ENCODE measurements at regions not wholly inside any gene's neighbourhood (a gene's known extent, or its start where the extent isn't known, plus 50 kb on each side); places are given as distances from the start of the nearest gene placed in this dataset.

GRCh38 chr7:34327681-34328080, 330.3 kb upstream of the NPSR1 start (continued):
- TF ChIP-seq PRDM15 (CRISPR knock-in tag; IDR thresholded peaks at IDR 0.05) (no peak), ZNF121 (CRISPR knock-in tag; IDR thresholded peaks at IDR 0.05) (no peak), TEAD4 (CRISPR knock-in tag; IDR thresholded peaks at IDR 0.05) (no peak), ARID4B (CRISPR knock-in tag; IDR thresholded peaks at IDR 0.05; ENCODE audit: borderline replicate concordance) (no peak), OVOL2 (CRISPR knock-in tag; IDR thresholded peaks at IDR 0.05; ENCODE audit: borderline replicate concordance) (no peak), IRF2 (CRISPR knock-in tag; IDR thresholded peaks at IDR 0.05; ENCODE audit: borderline replicate concordance, low read depth) (no peak), ZNF396 (CRISPR knock-in tag; IDR thresholded peaks at IDR 0.05; ENCODE audit: borderline replicate concordance) (no peak), ELF4 (CRISPR knock-in tag; IDR thresholded peaks at IDR 0.05; ENCODE audit: low read depth) (no peak)

- peaks cover 13% of the 10 kb centered on the region for H3K4me1 Mint-ChIP-seq
- H3K27ac Mint-ChIP-seq = no peak overlapping the region
- TF ChIP-seq ATF1 (CRISPR knock-in tag; IDR thresholded peaks at IDR 0.05) = no peak
- no peak for TF ChIP-seq CREM (CRISPR knock-in tag; IDR thresholded peaks at IDR 0.05)
- no peak for TF ChIP-seq FOXJ3 (CRISPR knock-in tag; IDR thresholded peaks at IDR 0.05; ENCODE audit: borderline replicate concordance)
- no peak for TF ChIP-seq TEAD4 (CRISPR knock-in tag; IDR thresholded peaks at IDR 0.05)
- TF ChIP-seq TCF7 (CRISPR knock-in tag; IDR thresholded peaks at IDR 0.05; ENCODE audit: low read depth) = no peak
- no peak for TF ChIP-seq NR1H2 (CRISPR knock-in tag; IDR thresholded peaks at IDR 0.05)
- no peak for TF ChIP-seq STAT6 (CRISPR knock-in tag; conservative IDR thresholded peaks at IDR 0.05; ENCODE audit: low read depth)
- no peak for TF ChIP-seq E2F1 (CRISPR knock-in tag; IDR thresholded peaks at IDR 0.05)
- no peak for TF ChIP-seq RELA (CRISPR knock-in tag; IDR thresholded peaks at IDR 0.05; ENCODE audit: borderline replicate concordance)
- no peak for TF ChIP-seq TEAD1 (CRISPR knock-in tag; IDR thresholded peaks at IDR 0.05)
- TF ChIP-seq PREB (CRISPR knock-in tag; IDR thresholded peaks at IDR 0.05; ENCODE audit: borderline replicate concordance) = no peak
- TF ChIP-seq IRF2 (CRISPR knock-in tag; IDR thresholded peaks at IDR 0.05; ENCODE audit: borderline replicate concordance, low read depth) = no peak
- TF ChIP-seq CTCF (IDR thresholded peaks at IDR 0.05) = no peak
- TF ChIP-seq TP53 (CRISPR knock-in tag; IDR thresholded peaks at IDR 0.05) = no peak
- no peak for TF ChIP-seq FOXP1 (CRISPR knock-in tag; IDR thresholded peaks at IDR 0.05; ENCODE audit: borderline replicate concordance)
These were observed 327.7 kb upstream of the NPSR1 start for GRCh38 chr7:34330308-34330707.

More at GRCh38 chr7:34330308-34330707, 327.7 kb upstream of the NPSR1 start:
- Mint-ChIP-seq H3K27me3 (ENCODE audit: low read depth) (no peaks in the 10 kb centered on the region), H3K36me3 (no peaks in the 10 kb centered on the region), H3K4me3 (no peak overlapping the region), H3K9me3 (no peaks in the 10 kb centered on the region)
- POLR2A ChIA-PET = no interaction called here
- DNase-seq (ENCODE audit: low spot score) = no peak
- CTCF ChIA-PET = interaction anchor here (4.4 kb wide), 1 partner anchor 10 kb away, joined by 23 read pairs; no protein-coding TSS in a partner anchor
- no peak for ATAC-seq
